ENCODE measurements at regions not wholly inside any gene's neighbourhood (a gene's known extent, or its start where the extent isn't known, plus 50 kb on each side); places are given as distances from the start of the nearest gene placed in this dataset.

GRCh38 chr12:75818863-75819262 is 212.7 kb downstream of the PHLDA1 start:
- TF ChIP-seq GABPA (IDR thresholded peaks at IDR 0.05; ENCODE audit: low read depth) (no peak), SPI1 (IDR thresholded peaks at IDR 0.05; ENCODE audit: borderline replicate concordance, low read depth) (no peak), REST (IDR thresholded peaks at IDR 0.05; ENCODE audit: insufficient replicate concordance, low read depth) (no peak), CTCF (IDR thresholded peaks at IDR 0.05; ENCODE audit: insufficient read depth, low read length) (no peak), POLR2AphosphoS5 (IDR thresholded peaks at IDR 0.05; ENCODE audit: low read depth) (no peak)
- no peak overlapping the region for H3K4me3 ChIP-seq (replicated peaks; ENCODE audit: insufficient read depth, low read length)
- no peak for DNase-seq (ENCODE audit: low read depth in 1 of 2, low spot score in 1 of 2)
- H3K27ac ChIP-seq (replicated peaks): no peak overlapping the region
- H3K27me3 ChIP-seq (ENCODE audit: insufficient read depth, poor library complexity, severe bottlenecking): no peaks in the 10 kb centered on the region

- DNase-seq (ENCODE audit: low read depth in 1 of 2, low spot score in 1 of 2): no peak
- TF ChIP-seq POLR2AphosphoS5 (IDR thresholded peaks at IDR 0.05; ENCODE audit: low read depth): no peak
- TF ChIP-seq CTCF (IDR thresholded peaks at IDR 0.05; ENCODE audit: insufficient read depth, low read length): no peak
- Histone ChIP-seq H3K27me3 (ENCODE audit: insufficient read depth, poor library complexity, severe bottlenecking) (no peaks in the 10 kb centered on the region), H3K4me3 (replicated peaks; ENCODE audit: insufficient read depth, low read length) (no peak overlapping the region), H3K27ac (replicated peaks) (no peak overlapping the region)
Observed at GRCh38 chr12:75816897-75817296, 214.7 kb downstream of the PHLDA1 start.

GRCh38 chr12:75815756-75816155 is 215.8 kb downstream of the PHLDA1 start:
- Histone ChIP-seq H3K27me3 (ENCODE audit: insufficient read depth, poor library complexity, severe bottlenecking) (no peaks in the 10 kb centered on the region), H3K27ac (replicated peaks) (no peak overlapping the region), H3K4me3 (replicated peaks; ENCODE audit: insufficient read depth, low read length) (no peak overlapping the region)

More at GRCh38 chr12:75815756-75816155, 215.8 kb downstream of the PHLDA1 start:
- DNase-seq (ENCODE audit: low read depth in 1 of 2, low spot score in 1 of 2): no peak
- TF ChIP-seq POLR2AphosphoS5 (IDR thresholded peaks at IDR 0.05; ENCODE audit: low read depth) (no peak), GABPA (IDR thresholded peaks at IDR 0.05; ENCODE audit: low read depth) (no peak), SPI1 (IDR thresholded peaks at IDR 0.05; ENCODE audit: borderline replicate concordance, low read depth) (no peak), CTCF (IDR thresholded peaks at IDR 0.05; ENCODE audit: insufficient read depth, low read length) (no peak), REST (IDR thresholded peaks at IDR 0.05; ENCODE audit: insufficient replicate concordance, low read depth) (no peak)
